ENCODE measurements at regions not wholly inside any gene's neighbourhood (a gene's known extent, or its start where the extent isn't known, plus 50 kb on each side); places are given as distances from the start of the nearest gene placed in this dataset.

DNA sequence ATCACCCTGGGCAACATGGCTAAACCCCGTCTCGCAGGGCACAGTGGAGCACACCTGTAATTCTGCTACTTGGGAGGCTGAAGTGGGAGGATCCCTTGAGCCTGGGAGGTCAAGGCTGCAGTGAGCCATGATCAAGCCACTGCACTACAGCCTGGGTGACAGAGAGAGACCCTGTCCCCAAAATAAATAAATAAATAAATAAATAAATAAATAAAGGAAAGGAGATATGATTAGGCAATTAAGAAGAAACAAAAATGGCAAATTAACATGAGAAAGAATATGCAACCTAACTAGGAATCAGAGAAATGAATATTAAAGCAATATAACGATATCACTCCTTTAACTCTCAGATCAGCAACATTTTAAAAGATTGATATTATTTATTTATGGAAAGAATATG lies 92.3 kb downstream of the C1D start:
- TF ChIP-seq, protein P1, sequence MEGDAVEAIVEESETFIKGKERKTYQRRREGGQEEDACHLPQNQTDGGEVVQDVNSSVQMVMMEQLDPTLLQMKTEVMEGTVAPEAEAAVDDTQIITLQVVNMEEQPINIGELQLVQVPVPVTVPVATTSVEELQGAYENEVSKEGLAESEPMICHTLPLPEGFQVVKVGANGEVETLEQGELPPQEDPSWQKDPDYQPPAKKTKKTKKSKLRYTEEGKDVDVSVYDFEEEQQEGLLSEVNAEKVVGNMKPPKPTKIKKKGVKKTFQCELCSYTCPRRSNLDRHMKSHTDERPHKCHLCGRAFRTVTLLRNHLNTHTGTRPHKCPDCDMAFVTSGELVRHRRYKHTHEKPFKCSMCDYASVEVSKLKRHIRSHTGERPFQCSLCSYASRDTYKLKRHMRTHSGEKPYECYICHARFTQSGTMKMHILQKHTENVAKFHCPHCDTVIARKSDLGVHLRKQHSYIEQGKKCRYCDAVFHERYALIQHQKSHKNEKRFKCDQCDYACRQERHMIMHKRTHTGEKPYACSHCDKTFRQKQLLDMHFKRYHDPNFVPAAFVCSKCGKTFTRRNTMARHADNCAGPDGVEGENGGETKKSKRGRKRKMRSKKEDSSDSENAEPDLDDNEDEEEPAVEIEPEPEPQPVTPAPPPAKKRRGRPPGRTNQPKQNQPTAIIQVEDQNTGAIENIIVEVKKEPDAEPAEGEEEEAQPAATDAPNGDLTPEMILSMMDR (IDR thresholded peaks at IDR 0.05), result no peak

DNA sequence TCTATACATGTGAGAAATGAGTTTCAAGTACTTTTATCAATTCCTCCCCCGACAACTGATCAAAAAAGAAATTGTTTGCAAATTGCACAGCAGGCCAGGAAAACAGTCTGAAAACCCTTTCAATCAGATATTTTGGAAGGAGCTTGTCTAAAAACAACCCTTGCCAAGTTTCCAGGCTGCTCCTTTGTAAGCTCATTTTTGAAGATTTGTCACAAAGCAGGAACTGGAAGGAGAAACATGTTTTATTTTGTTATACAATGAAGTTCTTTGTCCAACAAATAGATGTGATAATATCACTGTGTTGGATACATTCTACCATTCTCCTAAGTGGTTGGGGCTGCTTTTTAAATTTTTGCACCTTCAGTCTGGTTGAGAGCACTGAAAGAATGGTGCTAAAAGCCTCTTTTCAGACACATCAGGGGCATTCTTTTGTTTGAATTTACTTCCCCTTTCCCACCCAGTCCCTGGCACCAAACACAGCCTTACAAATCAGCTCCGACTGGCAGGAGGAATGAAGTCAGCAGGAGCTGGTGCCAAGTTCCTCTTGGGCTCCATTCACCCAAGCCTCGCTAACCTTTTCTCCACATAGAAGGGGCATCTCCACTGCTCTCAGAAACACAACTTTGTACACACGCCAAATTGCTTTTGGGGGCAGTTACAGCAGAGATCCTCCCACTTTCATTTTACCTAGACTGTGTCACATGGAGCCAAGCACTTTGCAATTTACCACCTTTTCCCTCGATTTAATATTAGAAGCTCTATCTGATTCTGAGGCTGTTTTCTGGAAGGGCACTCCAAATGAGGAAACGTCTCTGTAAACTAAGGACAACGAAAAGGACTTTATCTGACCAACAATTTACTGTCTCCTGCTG lies 88.0 kb downstream of the C1D start:
- TF ChIP-seq, protein P1 (IDR thresholded peaks at IDR 0.05), result no peak

DNA sequence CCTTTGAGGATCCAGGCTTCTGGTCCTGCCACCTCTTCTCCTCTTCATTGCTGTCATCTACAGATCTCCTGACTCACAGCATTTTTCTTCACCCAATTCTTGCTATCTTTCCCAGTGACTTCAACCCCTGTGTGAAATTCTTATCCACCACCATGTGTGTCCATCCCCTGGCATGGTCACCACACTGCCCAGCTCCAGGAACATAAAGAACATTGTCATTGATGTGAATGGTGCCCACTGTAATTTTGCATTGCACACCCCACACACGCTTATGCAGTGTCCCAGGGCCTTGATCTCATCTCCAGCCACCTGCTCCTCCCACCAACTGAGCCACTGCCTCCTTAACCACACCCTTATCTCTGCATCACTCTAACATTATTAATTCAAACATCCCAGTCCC lies 85.3 kb downstream of the C1D start:
- TF ChIP-seq, protein P1 (IDR thresholded peaks at IDR 0.05), result no peak

DNA sequence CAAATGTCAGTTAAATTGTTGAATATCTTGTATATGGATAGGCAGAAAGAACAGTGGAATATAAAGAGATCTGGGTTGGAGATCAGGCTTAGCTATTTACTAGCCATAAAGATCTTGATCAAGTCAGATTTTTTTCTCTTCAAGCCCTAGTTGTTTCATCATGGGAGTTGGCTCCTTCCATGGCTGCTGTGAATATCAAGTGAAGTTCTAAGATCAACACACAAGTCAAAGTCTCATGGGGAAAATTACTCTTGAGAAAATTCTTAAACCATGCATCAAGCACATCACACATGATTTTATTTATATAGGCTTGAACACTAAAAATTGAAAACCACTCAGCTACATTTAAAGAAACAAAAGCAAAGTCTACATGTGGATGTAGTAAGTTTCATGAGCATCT lies 79.8 kb downstream of the C1D start:
- TF ChIP-seq, protein P1 (IDR thresholded peaks at IDR 0.05), result no peak

DNA sequence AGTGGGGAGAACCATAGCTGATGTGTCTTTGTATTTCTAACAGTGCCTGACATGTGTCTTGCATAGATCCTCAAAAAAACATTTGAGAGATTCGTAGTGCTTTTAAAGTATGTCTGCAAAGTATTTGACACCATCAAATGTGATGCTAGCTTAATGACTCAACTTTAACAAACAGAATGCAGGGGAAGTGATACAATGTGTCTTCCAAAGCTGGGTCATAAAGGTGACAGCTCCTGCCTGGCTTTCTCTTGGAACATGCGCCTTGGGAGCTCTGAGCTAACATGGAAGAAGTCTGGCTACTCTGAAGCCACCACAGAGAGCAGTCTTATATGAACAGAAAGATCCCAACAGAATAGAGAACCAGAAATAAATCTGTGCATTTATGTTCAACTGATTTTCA lies 78.2 kb downstream of the C1D start:
- TF ChIP-seq, protein P1 (IDR thresholded peaks at IDR 0.05), result no peak

DNA sequence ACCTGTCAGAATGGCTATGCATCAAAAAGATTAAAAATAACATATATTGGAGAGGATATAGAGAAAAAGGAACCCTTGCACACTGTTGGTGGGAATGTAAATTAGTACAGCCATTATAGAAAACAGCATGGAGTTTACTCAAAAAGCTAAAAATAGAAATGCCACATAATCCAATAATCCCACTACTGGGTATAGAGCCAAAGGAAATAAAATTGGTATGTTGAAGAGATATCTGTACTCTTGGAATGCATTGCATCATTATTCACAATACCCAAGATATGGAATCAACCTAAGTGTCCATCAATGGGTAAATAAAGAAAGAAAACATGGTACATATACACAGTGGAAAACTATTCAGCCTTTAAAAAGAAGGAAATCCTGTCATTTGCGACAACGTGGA lies 77.2 kb downstream of the C1D start:
- TF ChIP-seq, protein P1 (IDR thresholded peaks at IDR 0.05), result no peak

DNA sequence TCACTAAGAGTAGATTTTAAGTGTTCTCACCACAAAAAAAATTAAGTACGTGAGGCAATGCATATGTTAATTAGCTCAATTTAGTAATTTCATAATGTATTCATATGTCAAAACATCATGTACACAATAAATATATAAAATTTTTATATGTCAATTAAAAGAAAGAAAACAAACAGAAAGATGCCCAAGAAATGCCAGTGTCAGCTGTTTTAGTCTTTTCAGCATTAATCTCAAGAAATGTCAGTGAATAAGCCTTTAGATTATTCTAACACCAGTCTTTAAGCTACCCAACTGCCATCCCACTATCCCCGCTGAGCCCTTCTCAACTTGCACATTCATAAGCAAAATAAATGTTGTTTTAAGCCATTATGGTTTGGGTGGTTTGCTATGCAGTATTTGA lies 76.5 kb downstream of the C1D start:
- TF ChIP-seq, protein P1 (IDR thresholded peaks at IDR 0.05), result no peak
